Hepatocyte (in vitro differentiated cells): ENCODE measurements at regions not wholly inside any gene's neighbourhood (a gene's known extent, or its start where the extent isn't known, plus 50 kb on each side); places are given as distances from the start of the nearest gene placed in this dataset.

Experiments
- DNase-seq: peaks from one replicate; pipeline ENCODE4 v3.0.0-alpha.2; 2016; ENCODE audit warnings: low spot score
- H2AFZ ChIP-seq: fragments of 200-600 bp; sonication (generic); 2 replicates; pipeline ENCODE4 v1.6.0; 2016; ENCODE audit warnings: antibody characterized with exemption, mild to moderate bottlenecking
- H3K27ac ChIP-seq: fragments of 200-600 bp; sonication (generic); 2 replicates; pipeline ENCODE4 v1.5.1; 2016; ENCODE audit warnings: mild to moderate bottlenecking
- H3K27me3 ChIP-seq: fragments of 200-600 bp; sonication (generic); 2 replicates; pipeline ENCODE4 v1.6.1; 2016
- H3K36me3 ChIP-seq: fragments of 200-600 bp; sonication (generic); replicated peaks from 2 replicates; pipeline ENCODE4 v1.5.1; 2016; ENCODE audit warnings: low read depth; ENCODE audit not compliant: insufficient read depth
- H3K4me1 ChIP-seq: fragments of 200-600 bp; sonication (generic); 2 replicates; pipeline ENCODE4 v1.5.1; 2016; ENCODE audit warnings: mild to moderate bottlenecking, moderate library complexity; ENCODE audit not compliant: insufficient read depth
- H3K4me2 ChIP-seq: fragments of 200-600 bp; sonication (generic); 2 replicates; pipeline ENCODE4 v1.6.0; 2016
- H3K4me3 ChIP-seq: fragments of 200-600 bp; sonication (generic); 2 replicates; pipeline ENCODE4 v1.5.1; 2016; ENCODE audit warnings: mild to moderate bottlenecking
- H3K79me2 ChIP-seq: fragments of 200-600 bp; sonication (generic); 2 replicates; pipeline ENCODE4 v1.6.0; 2017; ENCODE audit warnings: mild to moderate bottlenecking
- H3K9me2 ChIP-seq: fragments of 200-600 bp; sonication (generic); replicated peaks from 2 replicates; pipeline ENCODE4 v1.6.0; 2017; ENCODE audit warnings: mild to moderate bottlenecking; ENCODE audit not compliant: insufficient read depth
- H3K9me3 ChIP-seq: fragments of 200-600 bp; sonication (generic); 2 replicates; pipeline ENCODE4 v1.5.1; 2016; ENCODE audit warnings: low read depth, mild to moderate bottlenecking
- H4K20me1 ChIP-seq: fragments of 200-600 bp; sonication (generic); 2 replicates; pipeline ENCODE4 v1.6.0; 2016; ENCODE audit warnings: mild to moderate bottlenecking; ENCODE audit not compliant: insufficient read depth, poor library complexity, severe bottlenecking
- CTCF ChIP-seq: fragments of 200-600 bp; sonication (generic); IDR thresholded peaks from 2 replicates; pipeline ENCODE4 v1.5.1; 2016; ENCODE audit warnings: antibody characterized with exemption, mild to moderate bottlenecking; ENCODE audit not compliant: poor library complexity
- EZH2 ChIP-seq: fragments of 200-600 bp; sonication (generic); IDR thresholded peaks from 2 replicates; pipeline ENCODE4 v1.6.1; 2016; ENCODE audit warnings: antibody characterized with exemption, mild to moderate bottlenecking, borderline replicate concordance
- EZH2phosphoT487 ChIP-seq: fragments of 200-600 bp; sonication (generic); IDR thresholded peaks from one replicate; pipeline ENCODE4 v1.6.1; 2018; ENCODE audit warnings: antibody characterized with exemption, mild to moderate bottlenecking, low read depth, moderate library complexity; ENCODE audit not compliant: unreplicated experiment, severe bottlenecking
- WGBS: methylation state at CpG from one replicate; pipeline ENCODE4 v1.1.6; 2016; ENCODE audit warnings: low lambda C conversion rate; ENCODE audit errors: missing lambda C conversion rate; 5-methylcytosine and 5-hydroxymethylcytosine counted together

- TF ChIP-seq CTCF (no peak), EZH2phosphoT487 (no peak), EZH2 (no peak)
- H3K9me2 ChIP-seq = no peaks in the 10 kb centered on the region
- WGBS = 66% methylated on average over 4 of the region's 4 CpGs
- no peaks in the 10 kb centered on the region for H3K79me2 ChIP-seq
- no peak overlapping the region for H3K27ac ChIP-seq
- H3K4me1 ChIP-seq = no peaks in the 10 kb centered on the region
- H3K27me3 ChIP-seq = peaks cover 4% of the 10 kb centered on the region
- no peak overlapping the region for H2AFZ ChIP-seq
- no peaks in the 10 kb centered on the region for H3K36me3 ChIP-seq
- no peak for DNase-seq
- H3K4me2 ChIP-seq = no peak overlapping the region
- no peak overlapping the region for H3K4me3 ChIP-seq
- no peaks in the 10 kb centered on the region for H4K20me1 ChIP-seq
- no peaks in the 10 kb centered on the region for H3K9me3 ChIP-seq
Measured at GRCh38 chr15:87578776-87579175, 677.8 kb downstream of the NTRK3 start.

- WGBS = 89% methylated on average over 3 of the region's 3 CpGs
- no peak for TF ChIP-seq EZH2phosphoT487
- no peak for TF ChIP-seq EZH2
- TF ChIP-seq CTCF = no peak
- H3K4me2 ChIP-seq = no peak overlapping the region
Measured at GRCh38 chr15:87577336-87577735, 679.2 kb downstream of the NTRK3 start.

GRCh38 chr15:87576486-87577176 lies 679.9 kb downstream of the NTRK3 start:
- TF ChIP-seq EZH2 (no peak), CTCF (no peak), EZH2phosphoT487 (no peak)
- no peaks in the 10 kb centered on the region for H3K4me1 ChIP-seq
- H3K4me2 ChIP-seq = no peak overlapping the region
- H3K79me2 ChIP-seq = no peaks in the 10 kb centered on the region
- no peak for DNase-seq
- no peaks in the 10 kb centered on the region for H3K9me2 ChIP-seq
- H3K27ac ChIP-seq = no peak overlapping the region
- H3K36me3 ChIP-seq = no peaks in the 10 kb centered on the region
- no peaks in the 10 kb centered on the region for H3K9me3 ChIP-seq
- H3K27me3 ChIP-seq = peaks cover 4% of the 10 kb centered on the region
- no peak overlapping the region for H3K4me3 ChIP-seq
- WGBS = 67% methylated on average over 3 of the region's 3 CpGs
- H4K20me1 ChIP-seq = no peaks in the 10 kb centered on the region
- no peak overlapping the region for H2AFZ ChIP-seq

More at GRCh38 chr15:87577336-87577735, 679.2 kb downstream of the NTRK3 start:
- Histone ChIP-seq H3K27me3 (peaks cover 4% of the 10 kb centered on the region), H3K79me2 (no peaks in the 10 kb centered on the region), H4K20me1 (no peaks in the 10 kb centered on the region), H3K9me3 (no peaks in the 10 kb centered on the region), H3K36me3 (no peaks in the 10 kb centered on the region), H3K4me3 (no peak overlapping the region), H3K4me1 (no peaks in the 10 kb centered on the region), H3K9me2 (no peaks in the 10 kb centered on the region), H2AFZ (no peak overlapping the region), H3K27ac (no peak overlapping the region)
- no peak for DNase-seq
